Ascending aorta (tissue), 2 donors: ENCODE measurements at regions not wholly inside any gene's neighbourhood (a gene's known extent, or its start where the extent isn't known, plus 50 kb on each side); places are given as distances from the start of the nearest gene placed in this dataset.
A peak's percentile ranks its signal among the peaks of the same experiment; 100 is the strongest.

Source experiments
- DNase-seq, 2 donors: peaks; one replicate each; pipeline ENCODE4 v3.0.0-alpha.2; 2019; ENCODE audit warnings: low spot score in 2 of 2
- H3K27ac ChIP-seq, 2 donors: fragments of 200-600 bp; sonication (generic); one replicate each; pipeline ENCODE4 v1.5.1; 2016 to 2017; ENCODE audit warnings: mild to moderate bottlenecking in 1 of 2
- H3K27me3 ChIP-seq: fragments of 200-600 bp; sonication (generic); one replicate; pipeline ENCODE4 v1.5.1; 2017
- H3K36me3 ChIP-seq, 2 donors: fragments of 200-600 bp; sonication (generic); one replicate each; pipeline ENCODE4 v1.5.1; 2016
- H3K4me1 ChIP-seq, 2 donors: fragments of 200-600 bp; sonication (generic); one replicate each; pipeline ENCODE4 v1.5.1; 2016 to 2017; ENCODE audit warnings: mild to moderate bottlenecking in 1 of 2
- H3K4me3 ChIP-seq, 2 donors: fragments of 200-600 bp; sonication (generic); one replicate each; pipeline ENCODE4 v1.5.1; 2016 to 2017; ENCODE audit warnings: mild to moderate bottlenecking in 1 of 2
- H3K9me3 ChIP-seq, 2 donors: fragments of 200-600 bp; sonication (generic); one replicate each; pipeline ENCODE4 v1.5.1; 2016
- intact Hi-C: fragments of 100-400 bp; cut with DNase I; formaldehyde crosslinking; loops from one replicate; pipeline ENCODE4 v1.15.1; 2023
- TF ChIP-seq, protein P1 (sequence below), 3 experiments: fragments of 200-600 bp in 2 of 3; fragments of 450-650 bp in 1 of 3; sonication (generic) in 2 of 3; IDR thresholded peaks; one replicate each; pipeline ENCODE4 v1.5.1; 2016 to 2019; ENCODE audit warnings: antibody characterized with exemption in 3 of 3, mild to moderate bottlenecking in 1 of 3, moderate library complexity in 1 of 3

GRCh38 chr7:119132436-119132835 lies 907.9 kb downstream of the ANKRD7 start:
- H3K27me3 ChIP-seq, result no peaks in the 10 kb centered on the region
- intact Hi-C loops, result no loop called here
- H3K4me3 ChIP-seq, result no peak overlapping the region
- H3K36me3 ChIP-seq, result no peaks in the 10 kb centered on the region
- no peaks in the 10 kb centered on the region for H3K4me1 ChIP-seq
- TF ChIP-seq, protein P1, sequence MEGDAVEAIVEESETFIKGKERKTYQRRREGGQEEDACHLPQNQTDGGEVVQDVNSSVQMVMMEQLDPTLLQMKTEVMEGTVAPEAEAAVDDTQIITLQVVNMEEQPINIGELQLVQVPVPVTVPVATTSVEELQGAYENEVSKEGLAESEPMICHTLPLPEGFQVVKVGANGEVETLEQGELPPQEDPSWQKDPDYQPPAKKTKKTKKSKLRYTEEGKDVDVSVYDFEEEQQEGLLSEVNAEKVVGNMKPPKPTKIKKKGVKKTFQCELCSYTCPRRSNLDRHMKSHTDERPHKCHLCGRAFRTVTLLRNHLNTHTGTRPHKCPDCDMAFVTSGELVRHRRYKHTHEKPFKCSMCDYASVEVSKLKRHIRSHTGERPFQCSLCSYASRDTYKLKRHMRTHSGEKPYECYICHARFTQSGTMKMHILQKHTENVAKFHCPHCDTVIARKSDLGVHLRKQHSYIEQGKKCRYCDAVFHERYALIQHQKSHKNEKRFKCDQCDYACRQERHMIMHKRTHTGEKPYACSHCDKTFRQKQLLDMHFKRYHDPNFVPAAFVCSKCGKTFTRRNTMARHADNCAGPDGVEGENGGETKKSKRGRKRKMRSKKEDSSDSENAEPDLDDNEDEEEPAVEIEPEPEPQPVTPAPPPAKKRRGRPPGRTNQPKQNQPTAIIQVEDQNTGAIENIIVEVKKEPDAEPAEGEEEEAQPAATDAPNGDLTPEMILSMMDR (IDR thresholded peaks at IDR 0.05), result no peak
- no peaks in the 10 kb centered on the region for H3K9me3 ChIP-seq
- DNase-seq, result no peak
- H3K27ac ChIP-seq, result no peak overlapping the region

GRCh38 chr7:119167431-119167830 lies 942.9 kb downstream of the ANKRD7 start:
- no peaks in the 10 kb centered on the region for H3K36me3 ChIP-seq
- H3K27me3 ChIP-seq, result no peaks in the 10 kb centered on the region
- intact Hi-C loops, result no loop called here
- no peak overlapping the region for H3K4me3 ChIP-seq
- DNase-seq, result no peak
- TF ChIP-seq, protein P1 (IDR thresholded peaks at IDR 0.05), result no peak
- peaks cover 0 to 23% of the 10 kb centered on the region in 2 donors for H3K9me3 ChIP-seq
- no peak overlapping the region for H3K27ac ChIP-seq
- no peaks in the 10 kb centered on the region for H3K4me1 ChIP-seq

- no peak for DNase-seq
- TF ChIP-seq, protein P1 (IDR thresholded peaks at IDR 0.05), result no peak
- Histone ChIP-seq H3K27me3 (no peaks in the 10 kb centered on the region), H3K36me3 (no peaks in the 10 kb centered on the region), H3K27ac (no peak overlapping the region), H3K4me1 (no peaks in the 10 kb centered on the region), H3K9me3 (peaks cover 0 to 9% of the 10 kb centered on the region in 2 donors), H3K4me3 (no peak overlapping the region)
- intact Hi-C loops, result loop anchor here (10.0 kb wide), 1 partner anchor 437 kb away; no protein-coding TSS in a partner anchor
These were observed 947.5 kb downstream of the ANKRD7 start for GRCh38 chr7:119172043-119172442.

GRCh38 chr7:119175911-119176627 lies 951.6 kb downstream of the ANKRD7 start:
- Histone ChIP-seq H3K27me3 (no peaks in the 10 kb centered on the region), H3K27ac (no peak overlapping the region), H3K9me3 (no peaks in the 10 kb centered on the region), H3K36me3 (no peaks in the 10 kb centered on the region), H3K4me1 (no peaks in the 10 kb centered on the region), H3K4me3 (no peak overlapping the region)
- TF ChIP-seq, protein P1 (IDR thresholded peaks at IDR 0.05), result peak in 2 of 3 experiments; percentile 68 to 79
- intact Hi-C loops, result loop anchor here (2.0 to 10.0 kb wide), 4 partner anchors 257 to 919 kb away; no protein-coding TSS in a partner anchor
- DNase-seq, result peak in 1 of 2 donors; percentile 66

GRCh38 chr7:119177863-119178262 lies 953.4 kb downstream of the ANKRD7 start:
- H3K4me3 ChIP-seq, result no peak overlapping the region
- intact Hi-C loops, result loop anchor here (2.0 to 10.0 kb wide), 4 partner anchors 259 to 921 kb away; no protein-coding TSS in a partner anchor

More at GRCh38 chr7:119177863-119178262, 953.4 kb downstream of the ANKRD7 start:
- H3K9me3 ChIP-seq, result no peaks in the 10 kb centered on the region
- no peak for DNase-seq
- H3K27me3 ChIP-seq, result no peaks in the 10 kb centered on the region
- no peak overlapping the region for H3K27ac ChIP-seq
- H3K36me3 ChIP-seq, result no peaks in the 10 kb centered on the region
- TF ChIP-seq, protein P1 (IDR thresholded peaks at IDR 0.05), result no peak
- no peaks in the 10 kb centered on the region for H3K4me1 ChIP-seq
